ENCODE measurements at regions not wholly inside any gene's neighbourhood (a gene's known extent, or its start where the extent isn't known, plus 50 kb on each side); places are given as distances from the start of the nearest gene placed in this dataset.

GRCh38 chr3:106336619-106337018 lies 467.8 kb upstream of the CBLB start:
- Histone ChIP-seq H3K27ac (no peak overlapping the region), H3K9me3 (ENCODE audit: low read depth) (no peaks in the 10 kb centered on the region), H3K27me3 (no peaks in the 10 kb centered on the region), H3K36me3 (replicated peaks; ENCODE audit: insufficient read depth, low read depth) (no peaks in the 10 kb centered on the region), H3K9me2 (replicated peaks; ENCODE audit: insufficient read depth) (no peaks in the 10 kb centered on the region), H3K4me2 (no peak overlapping the region), H3K4me1 (ENCODE audit: insufficient read depth) (no peaks in the 10 kb centered on the region), H3K79me2 (no peaks in the 10 kb centered on the region), H4K20me1 (ENCODE audit: insufficient read depth, poor library complexity, severe bottlenecking) (no peaks in the 10 kb centered on the region), H3K4me3 (no peak overlapping the region), H2AFZ (no peak overlapping the region)
- no peak for TF ChIP-seq CTCF (IDR thresholded peaks at IDR 0.05; ENCODE audit: poor library complexity)
- TF ChIP-seq EZH2 (IDR thresholded peaks at IDR 0.05; ENCODE audit: borderline replicate concordance): no peak
- no peak for TF ChIP-seq EZH2phosphoT487 (IDR thresholded peaks at IDR 0.05; ENCODE audit: low read depth, severe bottlenecking, unreplicated experiment)
- 91% methylated on average over 2 of the region's 2 CpGs for WGBS (ENCODE audit: low lambda C conversion rate, missing lambda C conversion rate)
- no peak for DNase-seq (ENCODE audit: low spot score)

- no peak overlapping the region for H3K27ac ChIP-seq
- no peaks in the 10 kb centered on the region for H3K36me3 ChIP-seq (replicated peaks; ENCODE audit: insufficient read depth, low read depth)
- no peak for DNase-seq (ENCODE audit: low spot score)
- no peaks in the 10 kb centered on the region for H3K4me1 ChIP-seq (ENCODE audit: insufficient read depth)
- H3K9me2 ChIP-seq (replicated peaks; ENCODE audit: insufficient read depth): no peaks in the 10 kb centered on the region
- 88% methylated on average over 1 of the region's 1 CpG for WGBS (ENCODE audit: low lambda C conversion rate, missing lambda C conversion rate)
- TF ChIP-seq EZH2 (IDR thresholded peaks at IDR 0.05; ENCODE audit: borderline replicate concordance) (no peak), CTCF (IDR thresholded peaks at IDR 0.05; ENCODE audit: poor library complexity) (no peak), EZH2phosphoT487 (IDR thresholded peaks at IDR 0.05; ENCODE audit: low read depth, severe bottlenecking, unreplicated experiment) (no peak)
- no peaks in the 10 kb centered on the region for H3K79me2 ChIP-seq
- no peaks in the 10 kb centered on the region for H4K20me1 ChIP-seq (ENCODE audit: insufficient read depth, poor library complexity, severe bottlenecking)
- no peaks in the 10 kb centered on the region for H3K9me3 ChIP-seq (ENCODE audit: low read depth)
- H2AFZ ChIP-seq: no peak overlapping the region
- H3K27me3 ChIP-seq: no peaks in the 10 kb centered on the region
- no peak overlapping the region for H3K4me2 ChIP-seq
- no peak overlapping the region for H3K4me3 ChIP-seq
Observed at GRCh38 chr3:106337116-106337515, 468.3 kb upstream of the CBLB start.

GRCh38 chr3:106338582-106339214 lies 469.9 kb upstream of the CBLB start:
- Histone ChIP-seq H3K4me3 (no peak overlapping the region), H3K4me2 (no peak overlapping the region), H4K20me1 (ENCODE audit: insufficient read depth, poor library complexity, severe bottlenecking) (no peaks in the 10 kb centered on the region), H2AFZ (no peak overlapping the region), H3K36me3 (replicated peaks; ENCODE audit: insufficient read depth, low read depth) (no peaks in the 10 kb centered on the region), H3K9me3 (ENCODE audit: low read depth) (no peaks in the 10 kb centered on the region), H3K27ac (no peak overlapping the region), H3K9me2 (replicated peaks; ENCODE audit: insufficient read depth) (no peaks in the 10 kb centered on the region), H3K27me3 (no peaks in the 10 kb centered on the region), H3K79me2 (no peaks in the 10 kb centered on the region), H3K4me1 (ENCODE audit: insufficient read depth) (no peaks in the 10 kb centered on the region)
- WGBS (ENCODE audit: low lambda C conversion rate, missing lambda C conversion rate): 91% methylated on average over 5 of the region's 5 CpGs
- no peak for DNase-seq (ENCODE audit: low spot score)
- no peak for TF ChIP-seq CTCF (IDR thresholded peaks at IDR 0.05; ENCODE audit: poor library complexity)
- TF ChIP-seq EZH2 (IDR thresholded peaks at IDR 0.05; ENCODE audit: borderline replicate concordance): no peak
- no peak for TF ChIP-seq EZH2phosphoT487 (IDR thresholded peaks at IDR 0.05; ENCODE audit: low read depth, severe bottlenecking, unreplicated experiment)
